Activated naive CD8-positive, alpha-beta T cell treated with anti-CD3 and anti-CD28 coated beads, Interleukin-2, amount 50 U/mL, for 16 hours (primary cell): ENCODE measurements at regions not wholly inside any gene's neighbourhood (a gene's known extent, or its start where the extent isn't known, plus 50 kb on each side); places are given as distances from the start of the nearest gene placed in this dataset.

Experiments
- DNase-seq: peaks from one replicate; pipeline ENCODE4 v3.0.0-alpha.2; 2020; ENCODE audit warnings: low read depth, low spot score

GRCh38 chr1:195934817-195935553 is 673.3 kb downstream of the KCNT2 start:
- DNase-seq = no peak

- no peak for DNase-seq
These were observed 674.4 kb downstream of the KCNT2 start for GRCh38 chr1:195933835-195934234.

DNA sequence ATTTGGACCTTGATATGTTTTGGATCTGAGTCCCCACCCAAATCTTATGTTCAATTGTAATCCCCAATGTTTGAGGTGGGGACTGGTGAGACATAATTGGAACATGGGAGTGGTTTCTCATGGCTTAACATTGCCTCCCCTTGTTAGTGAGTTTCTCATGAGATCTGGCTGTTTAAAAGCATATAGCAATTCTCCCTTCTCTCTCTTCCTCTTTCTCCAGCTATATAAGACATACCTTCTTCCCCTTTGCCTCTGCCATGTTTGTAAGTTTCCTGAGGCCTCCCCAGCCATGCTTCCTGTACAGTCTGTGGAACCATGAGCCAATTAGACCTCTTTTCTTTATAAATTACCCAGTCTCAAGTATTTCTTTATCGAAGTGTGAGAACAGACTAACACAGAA is 692.4 kb downstream of the KCNT2 start:
- DNase-seq = no peak

GRCh38 chr1:195909061-195909460 is 699.2 kb downstream of the KCNT2 start:
- no peak for DNase-seq

DNA sequence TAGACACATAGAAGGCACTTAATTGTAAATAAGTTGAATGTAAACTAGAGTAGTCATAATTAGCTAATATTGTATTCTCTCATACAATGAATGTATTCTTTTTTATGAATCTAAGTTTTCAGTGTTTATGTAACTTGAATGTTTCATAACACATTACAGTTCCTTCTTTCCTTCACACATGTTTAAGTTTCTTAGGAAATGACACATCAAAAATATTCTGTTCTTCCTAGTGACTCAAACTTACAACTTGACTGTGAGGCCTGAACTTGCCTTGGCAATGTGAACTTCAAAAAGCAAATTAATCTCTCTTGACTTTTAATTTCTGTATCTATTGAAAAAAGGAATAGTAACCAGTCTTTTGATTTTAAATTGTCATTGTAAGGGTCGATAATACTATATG is 700.1 kb downstream of the KCNT2 start:
- no peak for DNase-seq

GRCh38 chr1:195903203-195903602 is 705.0 kb downstream of the KCNT2 start:
- DNase-seq = no peak

- DNase-seq = no peak
These were observed 705.5 kb downstream of the KCNT2 start for GRCh38 chr1:195902779-195903178.

GRCh38 chr1:195899762-195900352 is 708.4 kb downstream of the KCNT2 start:
- no peak for DNase-seq

DNA sequence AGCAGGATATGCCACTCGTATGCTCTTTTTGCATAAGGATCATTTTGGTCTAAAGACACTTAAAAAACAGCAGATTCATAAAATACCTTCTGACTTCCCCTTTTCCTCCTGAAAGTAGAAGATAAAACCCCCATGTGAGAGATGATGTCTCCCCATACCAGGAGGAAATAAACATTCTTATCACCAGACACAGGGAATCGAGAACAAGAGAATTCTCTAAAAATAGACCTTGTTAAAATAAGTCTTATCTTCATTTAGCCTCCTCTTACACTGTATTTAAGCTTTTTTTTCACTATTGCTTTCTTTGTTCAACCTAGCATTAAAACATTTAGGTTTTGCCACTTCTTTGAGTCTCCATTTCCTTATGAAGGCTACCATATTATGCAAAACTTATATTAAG is 709.3 kb downstream of the KCNT2 start:
- no peak for DNase-seq

DNA sequence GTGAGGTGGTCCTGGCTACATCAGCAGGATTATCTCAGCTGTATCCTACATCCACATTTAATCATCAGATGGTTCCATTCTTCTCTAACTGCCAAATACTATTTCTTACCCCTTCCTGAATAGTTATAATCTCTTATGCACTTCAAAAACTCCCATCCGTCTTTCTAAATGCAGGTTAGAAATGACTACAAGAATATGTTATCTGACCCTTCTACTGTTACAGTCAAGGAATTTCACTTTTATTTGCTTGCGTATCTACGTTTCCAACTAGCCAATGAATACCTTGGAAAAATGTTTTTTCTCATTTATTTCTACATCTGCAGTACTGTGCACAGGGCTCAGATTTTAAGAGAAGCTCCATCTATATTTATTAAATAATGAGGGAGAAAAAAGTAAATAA is 709.9 kb downstream of the KCNT2 start:
- DNase-seq = no peak

DNA sequence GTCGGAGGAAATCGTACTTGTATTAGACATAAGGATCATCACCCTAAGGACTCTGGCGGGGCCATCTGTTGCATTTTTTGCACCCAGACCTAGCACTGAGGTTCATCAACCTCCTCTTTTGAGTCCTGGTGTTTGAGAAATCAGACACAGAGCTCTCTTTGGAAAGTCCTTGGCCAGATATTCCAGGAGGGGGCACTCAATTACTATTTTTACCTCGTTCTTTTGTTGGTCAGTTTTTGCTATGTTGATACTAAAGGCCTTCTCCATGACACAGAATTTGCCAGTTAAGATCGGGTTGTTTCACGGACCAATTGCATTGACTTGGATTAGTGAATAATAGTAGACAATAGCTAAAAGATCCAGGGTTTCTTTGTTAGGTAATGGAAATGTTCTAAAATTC is 711.2 kb downstream of the KCNT2 start:
- DNase-seq = no peak

- DNase-seq = no peak
These were observed 713.8 kb downstream of the KCNT2 start for GRCh38 chr1:195894411-195894810.

DNA sequence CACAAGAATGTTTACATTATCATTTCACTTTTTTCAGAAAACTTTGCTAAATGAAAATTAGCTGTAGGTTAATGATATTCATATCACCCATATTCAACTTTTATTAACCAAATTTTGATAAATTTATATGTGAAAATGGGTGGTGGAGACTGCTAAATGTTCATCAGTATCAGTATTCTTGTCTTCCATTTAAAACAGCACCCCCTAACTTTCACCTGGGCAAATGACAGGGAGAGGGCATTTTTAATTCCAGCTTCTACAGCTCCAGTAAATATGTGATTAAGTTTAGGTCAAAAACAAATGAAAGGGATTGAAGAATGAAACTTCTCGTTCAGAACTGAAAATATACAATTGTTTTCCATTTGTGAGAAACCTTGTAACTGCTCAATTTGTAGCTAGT is 722.2 kb downstream of the KCNT2 start:
- no peak for DNase-seq

GRCh38 chr1:195878478-195878877 is 729.8 kb downstream of the KCNT2 start:
- DNase-seq = no peak

DNA sequence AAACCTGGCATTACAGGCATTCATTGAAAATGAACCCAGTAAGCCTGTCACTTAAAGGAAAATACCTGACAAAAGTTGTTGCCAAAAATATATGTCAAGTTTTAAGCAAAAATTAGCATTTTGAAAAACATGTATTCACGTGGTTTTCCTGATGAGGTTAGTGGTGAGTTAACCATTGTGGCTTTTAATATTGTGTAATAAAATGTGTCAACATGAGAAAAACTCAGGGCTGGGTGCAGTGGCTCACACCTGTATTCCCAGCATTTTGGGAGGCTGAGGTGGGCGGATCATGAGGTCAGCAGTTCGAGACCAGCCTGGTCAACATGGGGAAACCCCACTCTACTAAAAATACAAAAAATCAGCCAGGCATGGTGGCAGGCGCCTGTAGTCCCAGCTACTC is 731.4 kb downstream of the KCNT2 start:
- DNase-seq = no peak

DNA sequence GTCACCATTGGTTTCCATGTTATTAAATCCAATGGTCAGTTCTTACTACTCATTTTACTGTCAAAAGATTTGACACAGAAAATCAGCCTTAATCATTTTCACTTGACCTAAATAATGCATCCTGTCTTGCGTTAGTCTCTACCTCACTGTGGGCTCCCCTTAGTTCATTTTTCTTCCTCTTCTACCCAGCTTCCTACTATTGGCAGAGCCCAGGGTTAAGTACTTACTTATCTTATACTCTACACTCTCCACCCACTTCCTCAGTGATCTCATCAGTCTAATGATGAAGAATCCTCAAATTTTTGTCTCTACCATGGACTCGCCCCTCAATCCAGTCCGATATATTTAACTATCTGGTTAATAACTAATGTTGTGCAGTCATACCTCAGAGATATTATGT is 735.9 kb downstream of the KCNT2 start:
- DNase-seq = no peak

GRCh38 chr1:195867638-195868037 is 740.6 kb downstream of the KCNT2 start:
- no peak for DNase-seq

- no peak for DNase-seq
These were observed 741.4 kb downstream of the KCNT2 start for GRCh38 chr1:195866781-195867222.

DNA sequence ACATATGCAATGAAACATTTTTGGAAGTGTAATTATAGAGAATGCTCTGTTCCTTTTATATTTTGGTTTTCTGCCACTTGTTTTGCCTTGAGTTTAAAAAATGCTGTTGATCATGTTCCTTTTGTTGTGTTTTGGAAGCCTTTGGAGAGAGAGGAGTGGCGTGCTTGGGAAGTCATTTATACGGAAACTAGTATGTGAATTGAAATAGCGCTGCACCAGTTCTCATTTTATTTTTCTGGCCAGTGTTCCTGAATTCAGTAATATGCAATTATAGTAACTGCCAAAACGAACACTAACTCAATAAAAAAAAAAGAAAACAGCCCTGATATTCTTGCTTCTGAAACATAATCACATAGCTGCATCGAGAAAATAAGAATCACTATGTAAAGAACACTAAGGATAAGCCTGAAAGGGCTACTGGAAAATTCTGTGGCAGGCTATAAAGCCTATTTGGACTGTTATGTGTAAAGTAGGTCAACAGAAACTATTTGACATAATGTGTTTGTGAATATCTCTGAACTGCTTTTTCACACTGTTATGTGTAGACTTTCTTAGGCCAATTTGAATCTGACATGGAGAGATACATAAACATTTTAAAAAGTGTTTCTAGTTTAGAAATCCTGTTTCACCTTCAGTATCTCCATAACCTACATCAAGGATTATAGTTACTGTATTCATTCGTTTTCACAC is 742.0 kb downstream of the KCNT2 start:
- DNase-seq = no peak

GRCh38 chr1:195851804-195852203 is 756.4 kb downstream of the KCNT2 start:
- no peak for DNase-seq

DNA sequence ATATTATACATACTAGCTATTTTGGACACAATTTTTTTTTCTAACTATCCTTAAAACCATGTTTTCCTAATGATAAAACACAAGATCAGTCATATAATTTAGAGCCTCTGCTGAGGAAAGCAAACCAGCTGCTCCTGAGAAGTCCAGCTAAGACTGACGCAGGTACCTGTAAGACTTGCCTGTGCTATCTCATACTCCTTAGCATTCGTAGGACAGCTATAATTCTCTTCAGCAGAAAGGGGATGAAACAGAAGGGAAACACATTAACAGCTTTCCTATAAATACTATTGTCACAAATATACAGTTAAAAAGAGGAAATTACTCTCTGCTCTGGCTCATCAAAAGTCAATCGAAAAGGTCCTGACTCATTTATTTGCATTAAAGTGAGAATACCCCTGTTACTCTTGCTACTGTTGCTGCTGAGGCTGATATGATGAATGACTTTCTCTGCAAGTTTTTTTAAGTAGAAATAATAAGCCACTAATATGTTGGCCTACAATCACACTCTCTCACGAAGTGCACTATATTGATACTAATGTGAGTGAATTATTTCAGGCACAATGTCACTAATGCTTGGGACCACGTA is 757.1 kb downstream of the KCNT2 start:
- no peak for DNase-seq

GRCh38 chr1:195849180-195849579 is 759.1 kb downstream of the KCNT2 start:
- DNase-seq = no peak
